ENCODE measurements at regions not wholly inside any gene's neighbourhood (a gene's known extent, or its start where the extent isn't known, plus 50 kb on each side); places are given as distances from the start of the nearest gene placed in this dataset.

DNA sequence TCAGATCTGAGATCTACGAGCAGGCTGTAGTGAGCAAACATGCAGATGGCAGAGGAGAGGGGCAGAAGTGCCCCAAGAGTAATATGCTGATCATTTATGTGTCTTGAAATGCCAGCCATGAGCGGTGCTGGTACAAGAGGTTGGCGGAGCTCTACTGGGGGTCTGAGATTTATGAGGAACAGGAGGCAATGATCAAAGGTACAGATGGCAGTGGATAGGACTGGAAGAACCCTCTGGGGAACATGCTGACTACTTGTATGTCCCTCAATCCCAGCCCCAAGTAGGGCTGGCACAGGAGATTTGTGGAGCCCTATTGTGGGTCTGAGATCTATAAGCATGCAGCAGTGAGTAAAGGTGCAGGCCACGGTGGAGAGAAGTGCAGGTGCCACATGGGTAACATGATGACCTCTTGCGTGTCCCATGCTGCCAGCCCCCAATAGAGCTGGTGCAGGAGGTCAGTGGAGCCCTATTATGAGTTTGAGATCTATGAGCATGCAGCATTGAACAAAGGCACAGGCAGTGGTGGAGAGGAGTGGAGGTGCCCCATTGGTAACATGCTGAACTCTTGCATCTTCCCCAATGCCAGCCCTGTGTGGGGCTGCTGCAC, 97.2 kb upstream of the ZNF678 start:
- TF ChIP-seq EP300 (IDR thresholded peaks at IDR 0.05) = no peak
- TF ChIP-seq POLR2AphosphoS5 (IDR thresholded peaks at IDR 0.05) = no peak
- TF ChIP-seq, protein P1, sequence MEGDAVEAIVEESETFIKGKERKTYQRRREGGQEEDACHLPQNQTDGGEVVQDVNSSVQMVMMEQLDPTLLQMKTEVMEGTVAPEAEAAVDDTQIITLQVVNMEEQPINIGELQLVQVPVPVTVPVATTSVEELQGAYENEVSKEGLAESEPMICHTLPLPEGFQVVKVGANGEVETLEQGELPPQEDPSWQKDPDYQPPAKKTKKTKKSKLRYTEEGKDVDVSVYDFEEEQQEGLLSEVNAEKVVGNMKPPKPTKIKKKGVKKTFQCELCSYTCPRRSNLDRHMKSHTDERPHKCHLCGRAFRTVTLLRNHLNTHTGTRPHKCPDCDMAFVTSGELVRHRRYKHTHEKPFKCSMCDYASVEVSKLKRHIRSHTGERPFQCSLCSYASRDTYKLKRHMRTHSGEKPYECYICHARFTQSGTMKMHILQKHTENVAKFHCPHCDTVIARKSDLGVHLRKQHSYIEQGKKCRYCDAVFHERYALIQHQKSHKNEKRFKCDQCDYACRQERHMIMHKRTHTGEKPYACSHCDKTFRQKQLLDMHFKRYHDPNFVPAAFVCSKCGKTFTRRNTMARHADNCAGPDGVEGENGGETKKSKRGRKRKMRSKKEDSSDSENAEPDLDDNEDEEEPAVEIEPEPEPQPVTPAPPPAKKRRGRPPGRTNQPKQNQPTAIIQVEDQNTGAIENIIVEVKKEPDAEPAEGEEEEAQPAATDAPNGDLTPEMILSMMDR (IDR thresholded peaks at IDR 0.05) = no peak
- TF ChIP-seq POLR2A (IDR thresholded peaks at IDR 0.05) = no peak
- Histone ChIP-seq H3K27me3 (peaks cover 0 to 11% (median 0%) of the 10 kb centered on the region in 3 donors), H3K9me3 (no peaks in the 10 kb centered on the region), H3K4me1 (no peaks in the 10 kb centered on the region), H3K36me3 (no peaks in the 10 kb centered on the region), H3K27ac (no peak overlapping the region), H3K4me3 (no peak overlapping the region)
- no peak for DNase-seq
- intact Hi-C loops (cut with DNase I; ENCODE audit: low total_unique reads) = no loop called here
- WGBS, 5 donors = 83 to 91% (median 88%) methylated on average over 5 of the region's 5 CpGs

DNA sequence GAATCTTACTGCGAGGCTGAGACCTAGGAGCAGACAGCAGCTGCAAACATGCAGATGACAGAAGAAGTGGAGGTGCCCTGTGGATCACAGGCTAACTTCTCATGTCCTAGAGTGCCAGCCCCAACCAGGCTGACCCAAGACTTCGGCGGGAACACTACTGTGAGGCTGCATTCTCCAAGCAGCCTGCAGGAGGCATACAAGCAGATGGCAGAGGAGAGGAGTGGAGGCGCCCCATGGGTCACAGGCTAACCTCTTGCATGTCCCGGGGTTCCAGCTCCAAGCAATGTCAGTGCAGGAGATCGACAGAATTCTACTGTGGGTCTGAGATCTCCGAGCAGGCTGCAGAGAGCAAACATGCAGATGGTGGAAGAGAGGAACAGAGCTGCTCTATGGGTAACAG, 98.1 kb upstream of the ZNF678 start:
- intact Hi-C loops (cut with DNase I; ENCODE audit: low total_unique reads) = no loop called here
- peaks cover 0 to 11% (median 0%) of the 10 kb centered on the region in 3 donors for H3K27me3 ChIP-seq
- H3K4me1 ChIP-seq = no peaks in the 10 kb centered on the region
- DNase-seq = no peak
- no peaks in the 10 kb centered on the region for H3K36me3 ChIP-seq
- H3K9me3 ChIP-seq = no peaks in the 10 kb centered on the region
- no peak overlapping the region for H3K4me3 ChIP-seq
- WGBS, 5 donors = 62 to 86% (median 79%) methylated on average over 6 to 7 of the region's 7 CpGs
- no peak overlapping the region for H3K27ac ChIP-seq
- TF ChIP-seq, protein P1 (IDR thresholded peaks at IDR 0.05) = no peak
- no peak for TF ChIP-seq POLR2AphosphoS5 (IDR thresholded peaks at IDR 0.05)
- no peak for TF ChIP-seq POLR2A (IDR thresholded peaks at IDR 0.05)
- TF ChIP-seq EP300 (IDR thresholded peaks at IDR 0.05) = no peak

DNA sequence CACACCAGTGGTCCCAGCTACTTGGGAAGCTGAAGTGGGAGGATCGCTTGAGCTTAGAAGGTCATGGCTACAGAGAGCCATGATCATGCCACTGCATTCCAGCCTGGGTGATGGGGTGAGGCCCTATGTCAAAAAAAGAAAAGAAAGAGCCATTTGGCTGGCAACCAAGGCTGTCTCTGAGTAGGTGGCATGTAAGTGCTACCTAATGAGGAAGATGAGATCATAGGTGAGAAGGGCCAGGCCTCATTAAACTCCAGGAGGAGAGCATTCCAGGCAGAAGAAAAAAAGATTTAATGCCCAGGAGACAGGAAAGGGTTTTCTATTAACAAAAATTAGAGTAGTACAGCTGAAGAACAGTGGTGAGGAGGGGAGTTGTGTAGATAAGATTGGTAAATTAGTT, 103.4 kb upstream of the ZNF678 start:
- Histone ChIP-seq H3K36me3 (no peaks in the 10 kb centered on the region), H3K27me3 (peaks cover 0 to 18% (median 0%) of the 10 kb centered on the region in 3 donors), H3K27ac (no peak overlapping the region), H3K4me3 (no peak overlapping the region), H3K4me1 (no peaks in the 10 kb centered on the region), H3K9me3 (no peaks in the 10 kb centered on the region)
- intact Hi-C loops (cut with DNase I; ENCODE audit: low total_unique reads) = no loop called here
- 49 to 100% (median 95%) methylated on average over 1 of the region's 1 CpG for WGBS, 5 donors
- TF ChIP-seq, protein P1 (IDR thresholded peaks at IDR 0.05) = no peak
- TF ChIP-seq POLR2AphosphoS5 (IDR thresholded peaks at IDR 0.05) (no peak), POLR2A (IDR thresholded peaks at IDR 0.05) (no peak), EP300 (IDR thresholded peaks at IDR 0.05) (no peak)
- no peak for DNase-seq

DNA sequence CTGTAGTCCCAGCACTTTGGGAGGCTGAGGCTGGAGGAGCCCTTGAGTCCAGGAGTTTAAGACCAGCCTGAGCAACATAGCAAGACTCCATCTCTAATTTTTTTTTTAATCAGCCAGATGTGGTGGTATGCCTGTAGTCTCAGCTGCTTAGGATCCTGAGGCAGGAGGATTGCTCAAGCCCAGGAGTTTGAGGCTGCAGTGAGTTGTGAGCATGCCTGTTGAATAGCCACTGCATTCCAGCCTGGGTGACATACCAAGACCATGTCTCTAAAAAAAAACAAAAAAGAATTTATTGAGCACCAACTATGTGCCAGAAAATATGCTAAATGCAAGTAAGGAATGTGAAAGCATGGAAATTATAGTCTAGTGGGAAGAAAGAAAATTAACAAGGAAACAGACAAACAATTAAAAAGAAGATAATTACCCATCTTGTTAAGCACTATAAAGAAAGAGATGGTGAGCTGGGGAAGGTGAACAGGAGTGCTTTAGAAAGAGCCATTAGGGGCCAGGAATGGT, 104.0 kb upstream of the ZNF678 start:
- H3K36me3 ChIP-seq = no peaks in the 10 kb centered on the region
- TF ChIP-seq, protein P1 (IDR thresholded peaks at IDR 0.05) = no peak
- TF ChIP-seq POLR2AphosphoS5 (IDR thresholded peaks at IDR 0.05) (no peak), POLR2A (IDR thresholded peaks at IDR 0.05) (no peak), EP300 (IDR thresholded peaks at IDR 0.05) (no peak)
- H3K4me1 ChIP-seq = no peaks in the 10 kb centered on the region
- DNase-seq = no peak
- H3K27me3 ChIP-seq = peaks cover 0 to 16% (median 0%) of the 10 kb centered on the region in 3 donors
- no peaks in the 10 kb centered on the region for H3K9me3 ChIP-seq
- no peak overlapping the region for H3K4me3 ChIP-seq
- H3K27ac ChIP-seq = no peak overlapping the region
- intact Hi-C loops (cut with DNase I; ENCODE audit: low total_unique reads) = no loop called here

Data from stomach (tissue), 8 donors.